ENCODE measurements at regions not wholly inside any gene's neighbourhood (a gene's known extent, or its start where the extent isn't known, plus 50 kb on each side); places are given as distances from the start of the nearest gene placed in this dataset.

DNA sequence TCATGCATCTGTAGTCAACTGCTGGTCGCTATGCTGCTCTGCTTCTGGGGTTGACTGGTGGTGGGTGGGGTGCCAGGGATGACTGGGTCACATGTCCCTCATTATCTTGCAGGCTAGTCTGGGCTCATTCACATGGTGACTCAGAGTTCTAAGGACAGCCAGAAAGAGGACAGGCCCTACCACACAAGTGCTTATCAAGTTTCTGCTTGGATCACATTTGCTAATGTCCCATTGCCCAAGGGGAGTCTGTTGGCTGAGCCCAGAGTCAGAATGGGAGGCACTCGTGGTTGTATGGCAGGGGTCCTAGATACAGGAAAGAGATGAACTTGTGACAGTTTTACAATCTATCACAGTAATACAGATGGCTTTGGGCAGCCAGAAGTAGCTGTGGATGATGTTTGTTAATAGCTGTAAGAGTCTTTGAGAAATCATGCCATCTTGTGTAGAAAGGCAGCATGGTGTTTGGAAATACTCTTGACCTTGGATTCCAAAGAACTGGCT, 221.3 kb downstream of the GPAT3 start:
- no peaks in the 10 kb centered on the region for H3K36me3 ChIP-seq (ENCODE audit: control insufficient read depth in 4 of 4, insufficient read depth in 4 of 4, low read length in 4 of 4)
- DNase-seq (no peak), ATAC-seq (ENCODE audit: insufficient read depth, low FRiP score) (no peak)
- no peak overlapping the region for H3K9ac ChIP-seq (ENCODE audit: insufficient read depth in 1 of 2, low read length in 2 of 2)
- H3K9me3 ChIP-seq (ENCODE audit: control insufficient read depth in 4 of 4, insufficient read depth in 3 of 4, low read length in 3 of 4): no peaks in the 10 kb centered on the region
- no peaks in the 10 kb centered on the region for H3K4me1 ChIP-seq (ENCODE audit: control insufficient read depth in 5 of 5, insufficient read depth in 5 of 5, low read length in 5 of 5)
- H3K27ac ChIP-seq (ENCODE audit: low read depth in 1 of 2, low read length in 1 of 2): no peak overlapping the region
- 47 to 70% methylated on average over 2 of the region's 2 CpGs for WGBS, 2 donors
- no peaks in the 10 kb centered on the region for H3K27me3 ChIP-seq (ENCODE audit: control insufficient read depth in 3 of 3, insufficient read depth in 3 of 3, low read length in 2 of 3)
- no peak overlapping the region for H3K4me3 ChIP-seq
- TF ChIP-seq, protein P1, sequence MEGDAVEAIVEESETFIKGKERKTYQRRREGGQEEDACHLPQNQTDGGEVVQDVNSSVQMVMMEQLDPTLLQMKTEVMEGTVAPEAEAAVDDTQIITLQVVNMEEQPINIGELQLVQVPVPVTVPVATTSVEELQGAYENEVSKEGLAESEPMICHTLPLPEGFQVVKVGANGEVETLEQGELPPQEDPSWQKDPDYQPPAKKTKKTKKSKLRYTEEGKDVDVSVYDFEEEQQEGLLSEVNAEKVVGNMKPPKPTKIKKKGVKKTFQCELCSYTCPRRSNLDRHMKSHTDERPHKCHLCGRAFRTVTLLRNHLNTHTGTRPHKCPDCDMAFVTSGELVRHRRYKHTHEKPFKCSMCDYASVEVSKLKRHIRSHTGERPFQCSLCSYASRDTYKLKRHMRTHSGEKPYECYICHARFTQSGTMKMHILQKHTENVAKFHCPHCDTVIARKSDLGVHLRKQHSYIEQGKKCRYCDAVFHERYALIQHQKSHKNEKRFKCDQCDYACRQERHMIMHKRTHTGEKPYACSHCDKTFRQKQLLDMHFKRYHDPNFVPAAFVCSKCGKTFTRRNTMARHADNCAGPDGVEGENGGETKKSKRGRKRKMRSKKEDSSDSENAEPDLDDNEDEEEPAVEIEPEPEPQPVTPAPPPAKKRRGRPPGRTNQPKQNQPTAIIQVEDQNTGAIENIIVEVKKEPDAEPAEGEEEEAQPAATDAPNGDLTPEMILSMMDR (IDR thresholded peaks at IDR 0.05; ENCODE audit: control extremely low read depth, extremely low read depth): no peak

DNA sequence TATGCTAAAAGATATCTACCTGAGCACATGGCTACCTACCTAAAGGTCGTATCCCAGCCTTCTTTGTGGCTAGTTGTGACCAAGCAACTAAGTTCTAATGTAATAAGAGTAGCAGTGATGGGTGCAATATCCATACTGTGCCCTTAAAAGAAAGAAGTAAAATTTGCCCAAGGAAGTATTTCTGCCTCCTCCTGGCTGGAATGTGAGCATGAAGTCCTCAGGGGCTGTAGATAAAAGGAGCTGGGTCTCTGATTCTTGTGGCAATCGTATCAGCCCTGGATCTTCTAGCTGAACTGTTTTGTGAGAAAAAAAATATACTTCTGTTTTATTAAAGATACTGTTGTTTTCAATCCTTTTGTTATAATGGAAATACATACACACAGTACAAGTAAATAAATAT, 217.4 kb downstream of the GPAT3 start:
- Histone ChIP-seq H3K36me3 (ENCODE audit: control insufficient read depth in 4 of 4, insufficient read depth in 4 of 4, low read length in 4 of 4) (no peaks in the 10 kb centered on the region), H3K9ac (ENCODE audit: insufficient read depth in 1 of 2, low read length in 2 of 2) (no peak overlapping the region), H3K9me3 (ENCODE audit: control insufficient read depth in 4 of 4, insufficient read depth in 3 of 4, low read length in 3 of 4) (peaks cover 0 to 1% (median 0%) of the 10 kb centered on the region in 4 donors), H3K4me1 (ENCODE audit: control insufficient read depth in 5 of 5, insufficient read depth in 5 of 5, low read length in 5 of 5) (no peaks in the 10 kb centered on the region), H3K27ac (ENCODE audit: low read depth in 1 of 2, low read length in 1 of 2) (no peak overlapping the region), H3K27me3 (ENCODE audit: control insufficient read depth in 3 of 3, insufficient read depth in 3 of 3, low read length in 2 of 3) (no peaks in the 10 kb centered on the region), H3K4me3 (no peak overlapping the region)
- WGBS, 2 donors: 72 to 78% methylated on average over 2 of the region's 2 CpGs
- ATAC-seq (ENCODE audit: insufficient read depth, low FRiP score): no peak
- DNase-seq: no peak
- TF ChIP-seq, protein P1 (IDR thresholded peaks at IDR 0.05; ENCODE audit: control extremely low read depth, extremely low read depth): no peak

- DNase-seq (no peak), ATAC-seq (ENCODE audit: insufficient read depth, low FRiP score) (no peak)
- H3K27me3 ChIP-seq (ENCODE audit: control insufficient read depth in 3 of 3, insufficient read depth in 3 of 3, low read length in 2 of 3): no peaks in the 10 kb centered on the region
- H3K4me3 ChIP-seq: no peak overlapping the region
- TF ChIP-seq, protein P1 (IDR thresholded peaks at IDR 0.05; ENCODE audit: control extremely low read depth, extremely low read depth): no peak
- no peak overlapping the region for H3K27ac ChIP-seq (ENCODE audit: low read depth in 1 of 2, low read length in 1 of 2)
- H3K9me3 ChIP-seq (ENCODE audit: control insufficient read depth in 4 of 4, insufficient read depth in 3 of 4, low read length in 3 of 4): peaks cover 0 to 1% (median 0%) of the 10 kb centered on the region in 4 donors
- no peaks in the 10 kb centered on the region for H3K4me1 ChIP-seq (ENCODE audit: control insufficient read depth in 5 of 5, insufficient read depth in 5 of 5, low read length in 5 of 5)
- 52 to 57% methylated on average over 1 of the region's 1 CpG for WGBS, 2 donors
- H3K36me3 ChIP-seq (ENCODE audit: control insufficient read depth in 4 of 4, insufficient read depth in 4 of 4, low read length in 4 of 4): no peaks in the 10 kb centered on the region
- H3K9ac ChIP-seq (ENCODE audit: insufficient read depth in 1 of 2, low read length in 2 of 2): no peak overlapping the region
These were observed 215.5 kb downstream of the GPAT3 start for GRCh38 chr4:83751336-83751949.

DNA sequence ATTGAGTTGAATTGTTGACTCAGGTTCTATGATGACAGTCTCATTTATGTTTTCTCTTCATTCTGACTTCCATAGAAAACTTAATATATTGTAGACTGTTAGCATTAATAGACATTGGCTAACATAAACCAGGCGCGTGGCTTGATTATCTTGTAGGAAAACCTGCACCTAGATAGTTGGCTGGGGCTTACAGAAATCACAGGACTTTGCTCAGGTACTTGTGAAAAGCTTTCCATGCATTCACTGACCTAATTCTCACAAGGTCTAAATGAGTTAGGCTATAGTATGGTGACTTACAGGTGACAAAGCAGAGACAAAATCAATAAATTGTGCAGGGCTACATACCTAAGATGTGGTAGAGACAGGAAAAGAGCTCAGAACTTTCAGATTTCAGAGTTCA, 212.8 kb downstream of the GPAT3 start:
- 91 to 93% methylated on average over 2 of the region's 2 CpGs for WGBS, 2 donors
- Histone ChIP-seq H3K4me3 (no peak overlapping the region), H3K27me3 (ENCODE audit: control insufficient read depth in 3 of 3, insufficient read depth in 3 of 3, low read length in 2 of 3) (no peaks in the 10 kb centered on the region), H3K9me3 (ENCODE audit: control insufficient read depth in 4 of 4, insufficient read depth in 3 of 4, low read length in 3 of 4) (peaks cover 0 to 1% (median 0%) of the 10 kb centered on the region in 4 donors), H3K36me3 (ENCODE audit: control insufficient read depth in 4 of 4, insufficient read depth in 4 of 4, low read length in 4 of 4) (no peaks in the 10 kb centered on the region), H3K27ac (ENCODE audit: low read depth in 1 of 2, low read length in 1 of 2) (no peak overlapping the region), H3K4me1 (ENCODE audit: control insufficient read depth in 5 of 5, insufficient read depth in 5 of 5, low read length in 5 of 5) (no peaks in the 10 kb centered on the region), H3K9ac (ENCODE audit: insufficient read depth in 1 of 2, low read length in 2 of 2) (no peak overlapping the region)
- TF ChIP-seq, protein P1 (IDR thresholded peaks at IDR 0.05; ENCODE audit: control extremely low read depth, extremely low read depth): no peak
- DNase-seq (no peak), ATAC-seq (ENCODE audit: insufficient read depth, low FRiP score) (no peak)

All from lung (tissue), 11 donors.